ENCODE measurements at regions not wholly inside any gene's neighbourhood (a gene's known extent, or its start where the extent isn't known, plus 50 kb on each side); places are given as distances from the start of the nearest gene placed in this dataset.

DNA sequence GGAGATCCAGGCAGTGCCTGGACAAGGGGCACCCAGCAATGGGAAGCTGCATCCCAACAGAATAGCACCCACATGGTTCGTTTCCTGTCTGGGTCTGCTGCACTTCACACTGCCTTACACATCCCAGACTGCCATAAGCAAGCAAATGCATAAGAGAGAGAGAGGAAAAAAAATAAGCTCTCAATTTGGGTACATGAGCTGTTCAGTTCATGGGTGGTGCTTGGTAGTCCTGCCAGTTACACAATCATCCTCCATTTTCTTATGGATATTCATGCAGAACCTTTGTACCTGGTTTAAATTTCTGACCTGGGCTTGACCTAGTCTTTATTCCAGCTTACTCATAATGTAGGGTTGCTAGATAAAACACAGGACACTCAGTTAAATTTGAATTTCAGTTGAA, 733.6 kb downstream of the TNS3 start:
- Histone ChIP-seq H3K36me3 (ENCODE audit: insufficient read depth, low read length) (no peaks in the 10 kb centered on the region), H3K79me2 (ENCODE audit: insufficient read depth, low read length) (no peaks in the 10 kb centered on the region), H3K9me3 (ENCODE audit: low read depth, low read length) (no peaks in the 10 kb centered on the region), H3K4me3 (ENCODE audit: insufficient read depth, low read length) (no peak overlapping the region), H2AFZ (ENCODE audit: low read length) (peak overlapping the region; percentile 11), H3K27ac (ENCODE audit: low read depth, low read length) (peak overlapping the region; percentile 82), H4K20me1 (ENCODE audit: insufficient read depth, low read length) (no peaks in the 10 kb centered on the region), H3K4me1 (ENCODE audit: insufficient read depth, low read length) (peaks cover 36% of the 10 kb centered on the region), H3K27me3 (ENCODE audit: insufficient read depth, low read length) (no peaks in the 10 kb centered on the region), H3K4me2 (ENCODE audit: insufficient read depth, low read length) (no peak overlapping the region)
- TF ChIP-seq, protein P1, sequence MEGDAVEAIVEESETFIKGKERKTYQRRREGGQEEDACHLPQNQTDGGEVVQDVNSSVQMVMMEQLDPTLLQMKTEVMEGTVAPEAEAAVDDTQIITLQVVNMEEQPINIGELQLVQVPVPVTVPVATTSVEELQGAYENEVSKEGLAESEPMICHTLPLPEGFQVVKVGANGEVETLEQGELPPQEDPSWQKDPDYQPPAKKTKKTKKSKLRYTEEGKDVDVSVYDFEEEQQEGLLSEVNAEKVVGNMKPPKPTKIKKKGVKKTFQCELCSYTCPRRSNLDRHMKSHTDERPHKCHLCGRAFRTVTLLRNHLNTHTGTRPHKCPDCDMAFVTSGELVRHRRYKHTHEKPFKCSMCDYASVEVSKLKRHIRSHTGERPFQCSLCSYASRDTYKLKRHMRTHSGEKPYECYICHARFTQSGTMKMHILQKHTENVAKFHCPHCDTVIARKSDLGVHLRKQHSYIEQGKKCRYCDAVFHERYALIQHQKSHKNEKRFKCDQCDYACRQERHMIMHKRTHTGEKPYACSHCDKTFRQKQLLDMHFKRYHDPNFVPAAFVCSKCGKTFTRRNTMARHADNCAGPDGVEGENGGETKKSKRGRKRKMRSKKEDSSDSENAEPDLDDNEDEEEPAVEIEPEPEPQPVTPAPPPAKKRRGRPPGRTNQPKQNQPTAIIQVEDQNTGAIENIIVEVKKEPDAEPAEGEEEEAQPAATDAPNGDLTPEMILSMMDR (IDR thresholded peaks at IDR 0.05; ENCODE audit: extremely low read depth, low read depth, low read length) = no peak
- DNase-seq (ENCODE audit: insufficient read length, low spot score, missing footprints) = no peak

DNA sequence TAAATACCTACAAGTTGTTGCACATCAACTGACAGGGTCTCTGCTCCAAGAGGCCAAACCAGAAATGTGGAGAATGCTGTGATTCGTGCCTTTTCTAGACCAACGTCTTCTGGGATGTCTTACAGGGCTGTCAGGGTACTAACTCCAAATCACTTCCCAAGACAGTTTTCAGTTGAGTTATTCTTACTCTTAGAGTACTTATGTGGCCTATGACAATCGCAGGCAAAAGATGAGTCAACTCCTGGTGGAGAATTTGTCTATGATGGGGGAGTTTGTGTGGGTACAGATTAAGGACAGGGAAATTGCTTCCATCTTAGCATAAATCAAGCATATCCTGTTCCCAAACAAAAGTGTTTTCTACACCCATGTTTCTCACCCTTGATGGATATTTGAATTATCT, 734.8 kb downstream of the TNS3 start:
- Histone ChIP-seq H3K27me3 (ENCODE audit: insufficient read depth, low read length) (no peaks in the 10 kb centered on the region), H2AFZ (ENCODE audit: low read length) (peak overlapping the region; percentile 4), H3K79me2 (ENCODE audit: insufficient read depth, low read length) (no peaks in the 10 kb centered on the region), H3K27ac (ENCODE audit: low read depth, low read length) (peak overlapping the region; percentile 23), H3K9me3 (ENCODE audit: low read depth, low read length) (no peaks in the 10 kb centered on the region), H3K36me3 (ENCODE audit: insufficient read depth, low read length) (no peaks in the 10 kb centered on the region), H3K4me2 (ENCODE audit: insufficient read depth, low read length) (no peak overlapping the region), H3K4me1 (ENCODE audit: insufficient read depth, low read length) (peaks cover 29% of the 10 kb centered on the region), H3K4me3 (ENCODE audit: insufficient read depth, low read length) (no peak overlapping the region), H4K20me1 (ENCODE audit: insufficient read depth, low read length) (no peaks in the 10 kb centered on the region)
- DNase-seq (ENCODE audit: insufficient read length, low spot score, missing footprints) = no peak
- TF ChIP-seq, protein P1 (IDR thresholded peaks at IDR 0.05; ENCODE audit: extremely low read depth, low read depth, low read length) = no peak

- Histone ChIP-seq H3K27me3 (ENCODE audit: insufficient read depth, low read length) (no peaks in the 10 kb centered on the region), H3K9me3 (ENCODE audit: low read depth, low read length) (no peaks in the 10 kb centered on the region), H3K79me2 (ENCODE audit: insufficient read depth, low read length) (no peaks in the 10 kb centered on the region), H4K20me1 (ENCODE audit: insufficient read depth, low read length) (no peaks in the 10 kb centered on the region), H3K4me3 (ENCODE audit: insufficient read depth, low read length) (no peak overlapping the region), H3K36me3 (ENCODE audit: insufficient read depth, low read length) (no peaks in the 10 kb centered on the region), H3K4me1 (ENCODE audit: insufficient read depth, low read length) (peaks cover 18% of the 10 kb centered on the region), H2AFZ (ENCODE audit: low read length) (no peak overlapping the region), H3K4me2 (ENCODE audit: insufficient read depth, low read length) (no peak overlapping the region), H3K27ac (ENCODE audit: low read depth, low read length) (no peak overlapping the region)
- TF ChIP-seq, protein P1 (IDR thresholded peaks at IDR 0.05; ENCODE audit: extremely low read depth, low read depth, low read length) = no peak
- peak; percentile 15 for DNase-seq (ENCODE audit: insufficient read length, low spot score, missing footprints)
Measured at GRCh38 chr7:46844486-46844885, 737.4 kb downstream of the TNS3 start.

GRCh38 chr7:46841248-46841647, 740.7 kb downstream of the TNS3 start:
- Histone ChIP-seq H3K9me3 (ENCODE audit: low read depth, low read length) (no peaks in the 10 kb centered on the region), H2AFZ (ENCODE audit: low read length) (peak overlapping the region; percentile 17), H3K27me3 (ENCODE audit: insufficient read depth, low read length) (no peaks in the 10 kb centered on the region), H3K4me1 (ENCODE audit: insufficient read depth, low read length) (no peaks in the 10 kb centered on the region), H3K79me2 (ENCODE audit: insufficient read depth, low read length) (no peaks in the 10 kb centered on the region), H3K27ac (ENCODE audit: low read depth, low read length) (no peak overlapping the region), H3K4me3 (ENCODE audit: insufficient read depth, low read length) (no peak overlapping the region), H3K36me3 (ENCODE audit: insufficient read depth, low read length) (no peaks in the 10 kb centered on the region), H3K4me2 (ENCODE audit: insufficient read depth, low read length) (no peak overlapping the region), H4K20me1 (ENCODE audit: insufficient read depth, low read length) (no peaks in the 10 kb centered on the region)
- TF ChIP-seq, protein P1 (IDR thresholded peaks at IDR 0.05; ENCODE audit: extremely low read depth, low read depth, low read length) = no peak
- DNase-seq (ENCODE audit: insufficient read length, low spot score, missing footprints) = no peak

All from osteoblast (primary cell).